ENCODE measurements at regions not wholly inside any gene's neighbourhood (a gene's known extent, or its start where the extent isn't known, plus 50 kb on each side); places are given as distances from the start of the nearest gene placed in this dataset.

- no peak for DNase-seq
Measured at GRCh38 chr3:31008994-31009393, 114.5 kb upstream of the GADL1 start.

- DNase-seq: no peak
Measured at GRCh38 chr3:31009881-31010280, 115.4 kb upstream of the GADL1 start.

- DNase-seq: no peak
Measured at GRCh38 chr3:31010491-31010890, 116.0 kb upstream of the GADL1 start.

GRCh38 chr3:31011380-31011779 is 116.9 kb upstream of the GADL1 start:
- no peak for DNase-seq

GRCh38 chr3:31013090-31013489 is 118.6 kb upstream of the GADL1 start:
- DNase-seq: no peak

- no peak for DNase-seq
Measured at GRCh38 chr3:31013843-31014242, 119.4 kb upstream of the GADL1 start.

- no peak for DNase-seq
Measured at GRCh38 chr3:31014317-31015040, 120.0 kb upstream of the GADL1 start.

- DNase-seq: no peak
Measured at GRCh38 chr3:31016196-31016595, 121.7 kb upstream of the GADL1 start.

- no peak for DNase-seq
Measured at GRCh38 chr3:31022716-31023115, 128.3 kb upstream of the GADL1 start.

- DNase-seq: no peak
Measured at GRCh38 chr3:31025541-31025940, 131.1 kb upstream of the GADL1 start.

GRCh38 chr3:31027191-31027761 is 132.8 kb upstream of the GADL1 start:
- no peak for DNase-seq

GRCh38 chr3:31027914-31028313 is 133.5 kb upstream of the GADL1 start:
- DNase-seq: no peak

GRCh38 chr3:31028766-31029165 is 134.3 kb upstream of the GADL1 start:
- no peak for DNase-seq

GRCh38 chr3:31029706-31030105 is 135.2 kb upstream of the GADL1 start:
- DNase-seq: no peak

GRCh38 chr3:31035681-31036080 is 141.2 kb upstream of the GADL1 start:
- no peak for DNase-seq

GRCh38 chr3:31038086-31038739 is 143.8 kb upstream of the GADL1 start:
- DNase-seq: no peak

- DNase-seq: no peak
Measured at GRCh38 chr3:31039145-31039544, 144.7 kb upstream of the GADL1 start.

- DNase-seq: no peak
Measured at GRCh38 chr3:31041161-31041978, 146.9 kb upstream of the GADL1 start.

- peak; percentile 0 for DNase-seq
Measured at GRCh38 chr3:31043184-31043819, 148.8 kb upstream of the GADL1 start.

GRCh38 chr3:31047673-31048072 is 153.2 kb upstream of the GADL1 start:
- no peak for DNase-seq

- no peak for DNase-seq
Measured at GRCh38 chr3:31048143-31048542, 153.7 kb upstream of the GADL1 start.

- no peak for DNase-seq
Measured at GRCh38 chr3:31050296-31050695, 155.8 kb upstream of the GADL1 start.

- DNase-seq: no peak
Measured at GRCh38 chr3:31051226-31051625, 156.8 kb upstream of the GADL1 start.

All from NK-92 treated with Interleukin-12 subunit alpha and Interleukin-12 subunit beta, amount 100 ng/mL, for 24 hours (cell line).